ENCODE measurements at regions not wholly inside any gene's neighbourhood (a gene's known extent, or its start where the extent isn't known, plus 50 kb on each side); places are given as distances from the start of the nearest gene placed in this dataset.
"Not testable (repeated sequence)": the region's sequence is repeated elsewhere in the genome, so short reads cannot be mapped to it uniquely, and the experiment has no call there.

GRCh38 chr3:181326637-181327223, 337.2 kb upstream of the DNAJC19 start:
- no peak for DNase-seq

- DNase-seq = not testable (repeated sequence)
Observed at GRCh38 chr3:181324516-181324915, 335.0 kb upstream of the DNAJC19 start.

GRCh38 chr3:181318321-181318720, 328.8 kb upstream of the DNAJC19 start:
- no peak for DNase-seq

GRCh38 chr3:181317508-181317907, 328.0 kb upstream of the DNAJC19 start:
- DNase-seq = no peak

- no peak for DNase-seq
Observed at GRCh38 chr3:181316482-181316881, 326.9 kb upstream of the DNAJC19 start.

GRCh38 chr3:181313335-181313734, 323.8 kb upstream of the DNAJC19 start:
- DNase-seq = no peak

GRCh38 chr3:181311186-181311585, 321.6 kb upstream of the DNAJC19 start:
- DNase-seq = no peak

- no peak for DNase-seq
Observed at GRCh38 chr3:181302960-181303359, 313.4 kb upstream of the DNAJC19 start.

- no peak for DNase-seq
Observed at GRCh38 chr3:181300033-181300432, 310.5 kb upstream of the DNAJC19 start.

- DNase-seq = no peak
Observed at GRCh38 chr3:181298421-181298820, 308.9 kb upstream of the DNAJC19 start.

- no peak for DNase-seq
Observed at GRCh38 chr3:181292984-181293383, 303.4 kb upstream of the DNAJC19 start.

GRCh38 chr3:181290941-181291340, 301.4 kb upstream of the DNAJC19 start:
- no peak for DNase-seq

- no peak for DNase-seq
Observed at GRCh38 chr3:181289306-181289705, 299.8 kb upstream of the DNAJC19 start.

GRCh38 chr3:181288145-181288544, 298.6 kb upstream of the DNAJC19 start:
- DNase-seq = no peak

GRCh38 chr3:181279239-181279565, 289.7 kb upstream of the DNAJC19 start:
- no peak for DNase-seq

- DNase-seq = no peak
Observed at GRCh38 chr3:181278468-181279238, 289.1 kb upstream of the DNAJC19 start.

GRCh38 chr3:181276358-181276896, 286.9 kb upstream of the DNAJC19 start:
- no peak for DNase-seq

- no peak for DNase-seq
Observed at GRCh38 chr3:181274025-181274424, 284.5 kb upstream of the DNAJC19 start.

GRCh38 chr3:181267312-181267711, 277.8 kb upstream of the DNAJC19 start:
- DNase-seq = no peak

- DNase-seq = no peak
Observed at GRCh38 chr3:181265750-181266333, 276.3 kb upstream of the DNAJC19 start.

- no peak for DNase-seq
Observed at GRCh38 chr3:181264486-181264885, 274.9 kb upstream of the DNAJC19 start.

GRCh38 chr3:181253796-181254195, 264.3 kb upstream of the DNAJC19 start:
- DNase-seq = no peak

GRCh38 chr3:181252631-181253030, 263.1 kb upstream of the DNAJC19 start:
- DNase-seq = no peak

- no peak for DNase-seq
Observed at GRCh38 chr3:181250714-181251113, 261.2 kb upstream of the DNAJC19 start.
